ENCODE measurements at regions not wholly inside any gene's neighbourhood (a gene's known extent, or its start where the extent isn't known, plus 50 kb on each side); places are given as distances from the start of the nearest gene placed in this dataset.
"Not testable (repeated sequence)": the region's sequence is repeated elsewhere in the genome, so short reads cannot be mapped to it uniquely, and the experiment has no call there.

GRCh38 chr5:89350684-89351083 lies 467.7 kb upstream of the MEF2C start:
- DNase-seq: no peak

GRCh38 chr5:89349246-89349980 lies 466.4 kb upstream of the MEF2C start:
- no peak for DNase-seq

GRCh38 chr5:89346573-89346972 lies 463.6 kb upstream of the MEF2C start:
- no peak for DNase-seq

- DNase-seq: no peak
Measured at GRCh38 chr5:89343666-89344065, 460.7 kb upstream of the MEF2C start.

- DNase-seq: no peak
Measured at GRCh38 chr5:89342106-89342876, 459.3 kb upstream of the MEF2C start.

- no peak for DNase-seq
Measured at GRCh38 chr5:89338935-89339334, 456.0 kb upstream of the MEF2C start.

GRCh38 chr5:89336111-89336510 lies 453.1 kb upstream of the MEF2C start:
- no peak for DNase-seq

- DNase-seq: no peak
Measured at GRCh38 chr5:89330140-89330539, 447.2 kb upstream of the MEF2C start.

- no peak for DNase-seq
Measured at GRCh38 chr5:89327608-89328007, 444.6 kb upstream of the MEF2C start.

GRCh38 chr5:89324990-89325389 lies 442.0 kb upstream of the MEF2C start:
- no peak for DNase-seq

- DNase-seq: no peak
Measured at GRCh38 chr5:89320421-89321277, 437.7 kb upstream of the MEF2C start.

GRCh38 chr5:89317838-89318237 lies 434.9 kb upstream of the MEF2C start:
- not testable (repeated sequence) for DNase-seq

- peak; percentile 23 to 31 for DNase-seq
Measured at GRCh38 chr5:89315286-89316100, 432.5 kb upstream of the MEF2C start.

- no peak for DNase-seq
Measured at GRCh38 chr5:89313804-89314588, 431.0 kb upstream of the MEF2C start.

GRCh38 chr5:89313044-89313443 lies 430.1 kb upstream of the MEF2C start:
- no peak for DNase-seq

GRCh38 chr5:89309268-89309667 lies 426.3 kb upstream of the MEF2C start:
- no peak for DNase-seq

- DNase-seq: no peak
Measured at GRCh38 chr5:89308606-89309040, 425.6 kb upstream of the MEF2C start.

GRCh38 chr5:89307972-89308371 lies 425.0 kb upstream of the MEF2C start:
- DNase-seq: no peak

- not testable (repeated sequence) for DNase-seq
Measured at GRCh38 chr5:89307141-89307540, 424.2 kb upstream of the MEF2C start.

- DNase-seq: no peak
Measured at GRCh38 chr5:89303033-89303480, 420.1 kb upstream of the MEF2C start.

Measured in right lung (tissue), 2 donors.